ENCODE measurements at regions not wholly inside any gene's neighbourhood (a gene's known extent, or its start where the extent isn't known, plus 50 kb on each side); places are given as distances from the start of the nearest gene placed in this dataset.

DNA sequence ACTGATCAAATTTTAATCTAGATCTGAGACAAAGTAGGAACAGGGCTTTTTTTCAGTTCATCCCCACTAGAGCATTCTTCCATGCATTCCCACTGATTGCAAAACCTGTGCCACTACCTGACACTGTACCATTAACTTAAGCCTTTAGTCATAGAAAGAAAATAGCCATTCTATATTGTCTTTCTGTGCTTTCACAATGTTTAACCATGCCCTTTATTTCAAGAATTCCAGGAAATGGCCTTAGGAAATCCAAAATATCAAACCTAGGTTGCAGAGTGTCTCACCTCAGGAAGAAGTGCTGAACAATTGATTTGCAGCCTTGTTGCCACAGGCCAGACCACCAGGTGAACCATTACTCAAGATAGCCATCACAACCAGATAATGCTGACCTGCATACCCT, 56.2 kb upstream of the TGFBR2 start:
- Mint-ChIP-seq H3K27ac (no peak overlapping the region), H3K4me1 (ENCODE audit: low read depth in 2 of 2) (no peaks in the 10 kb centered on the region), H3K4me3 (no peak overlapping the region), H3K36me3 (ENCODE audit: insufficient read depth) (no peaks in the 10 kb centered on the region), H3K27me3 (no peaks in the 10 kb centered on the region), H3K9me3 (peaks cover 0 to 1% of the 10 kb centered on the region in 2 donors)
- no peak for DNase-seq
- no peak for ATAC-seq (replicated peaks)

DNA sequence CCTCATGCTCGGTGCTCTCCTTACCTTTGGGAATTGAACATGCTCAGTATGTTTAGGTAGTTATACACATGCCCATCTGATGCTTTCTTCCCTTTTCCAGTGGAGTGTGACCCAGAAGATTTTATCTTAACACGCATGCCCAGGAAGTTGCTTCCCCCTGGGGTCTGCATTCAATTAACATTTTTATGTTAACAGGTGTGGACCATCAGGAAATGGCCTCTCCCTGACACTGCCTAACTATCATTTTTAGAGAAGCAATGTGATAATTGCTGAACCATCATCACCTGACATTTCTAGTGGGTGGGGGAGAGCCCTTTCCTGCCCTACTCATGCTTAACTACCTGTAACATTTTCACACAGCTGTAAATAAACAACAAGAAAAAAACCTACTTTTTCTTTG, 55.1 kb upstream of the TGFBR2 start:
- Mint-ChIP-seq H3K27ac (no peak overlapping the region), H3K4me1 (ENCODE audit: low read depth in 2 of 2) (no peaks in the 10 kb centered on the region), H3K27me3 (no peaks in the 10 kb centered on the region), H3K36me3 (ENCODE audit: insufficient read depth) (no peaks in the 10 kb centered on the region), H3K4me3 (no peak overlapping the region), H3K9me3 (peaks cover 0 to 1% of the 10 kb centered on the region in 2 donors)
- no peak for DNase-seq
- ATAC-seq (replicated peaks) = no peak

DNA sequence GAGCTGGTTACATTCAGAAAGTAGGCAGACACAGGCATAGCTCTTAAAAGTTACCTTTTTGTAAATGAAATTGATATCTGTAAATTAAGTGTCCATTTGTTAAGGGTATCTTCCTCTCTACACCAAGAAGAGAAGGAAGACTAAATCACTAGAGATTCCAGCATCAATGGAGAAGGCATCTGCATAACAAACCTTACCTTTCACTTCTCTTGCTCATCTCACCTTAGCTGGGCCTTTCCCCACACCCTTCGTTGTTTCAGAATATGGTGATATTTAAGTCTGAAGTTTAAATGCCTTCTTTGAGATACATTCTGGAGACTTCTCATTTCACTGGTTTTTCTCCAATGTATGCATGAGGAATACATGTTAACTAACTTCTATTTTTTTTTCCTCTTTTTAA, 54.5 kb upstream of the TGFBR2 start:
- Mint-ChIP-seq H3K27ac (no peak overlapping the region), H3K36me3 (ENCODE audit: insufficient read depth) (no peaks in the 10 kb centered on the region), H3K4me3 (no peak overlapping the region), H3K27me3 (no peaks in the 10 kb centered on the region), H3K9me3 (peaks cover 0 to 1% of the 10 kb centered on the region in 2 donors), H3K4me1 (ENCODE audit: low read depth in 2 of 2) (no peaks in the 10 kb centered on the region)
- DNase-seq (no peak), ATAC-seq (replicated peaks) (no peak)

DNA sequence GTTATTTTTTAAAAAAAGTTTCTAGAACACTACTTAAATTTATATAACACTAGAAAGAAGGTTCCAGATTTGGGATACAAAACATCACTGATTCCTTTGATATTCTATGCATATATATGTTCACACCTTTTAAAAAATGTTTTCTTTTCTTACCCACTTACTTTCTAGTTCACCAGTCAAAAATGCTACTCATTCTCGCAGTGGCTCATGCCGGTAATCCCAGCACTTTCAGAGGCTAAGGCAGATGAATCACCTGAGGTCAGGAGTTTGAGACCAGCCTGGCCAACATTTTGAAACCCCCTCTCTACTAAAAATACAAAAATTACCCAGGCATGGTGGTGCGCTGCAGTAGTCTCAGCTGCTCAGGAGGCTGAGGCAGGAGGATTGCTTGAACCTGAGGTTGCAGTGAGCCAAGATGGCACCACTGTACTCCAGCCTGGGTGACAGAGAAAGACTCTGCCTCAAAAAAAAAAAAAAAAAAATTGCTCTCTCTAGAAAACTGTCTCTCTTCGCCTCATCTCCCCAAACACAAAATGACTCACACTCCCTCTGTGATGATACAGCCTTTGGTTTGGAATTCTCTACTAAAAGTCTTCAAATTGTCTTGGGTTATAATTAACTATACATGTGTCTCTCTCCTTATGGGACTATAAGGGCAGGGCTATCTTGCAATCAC, 52.6 kb upstream of the TGFBR2 start:
- H3K27ac Mint-ChIP-seq = no peak overlapping the region
- H3K36me3 Mint-ChIP-seq (ENCODE audit: insufficient read depth) = no peaks in the 10 kb centered on the region
- H3K4me3 Mint-ChIP-seq = no peak overlapping the region
- no peak for DNase-seq
- peaks cover 0 to 1% of the 10 kb centered on the region in 2 donors for H3K9me3 Mint-ChIP-seq
- H3K4me1 Mint-ChIP-seq (ENCODE audit: low read depth in 2 of 2) = no peaks in the 10 kb centered on the region
- no peak for ATAC-seq (replicated peaks)
- no peaks in the 10 kb centered on the region for H3K27me3 Mint-ChIP-seq

DNA sequence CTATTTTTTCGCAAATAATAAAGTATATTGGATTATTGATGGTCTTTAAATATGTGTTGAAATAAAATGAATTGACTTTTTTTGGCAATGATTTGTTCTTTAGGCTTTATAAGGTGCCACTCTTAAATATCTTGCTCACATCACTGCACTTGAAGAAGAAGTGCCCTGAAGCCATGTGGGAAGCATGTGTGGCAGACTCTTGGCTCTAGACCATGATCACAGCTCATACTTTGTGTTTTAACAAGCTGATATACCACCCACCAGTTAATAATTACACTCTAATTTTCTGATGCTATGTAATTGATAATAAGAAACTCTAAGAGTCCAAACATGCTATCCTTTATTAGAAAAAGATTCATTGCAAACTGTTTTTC, 52.1 kb upstream of the TGFBR2 start:
- Mint-ChIP-seq H3K4me3 (no peak overlapping the region), H3K27me3 (no peaks in the 10 kb centered on the region), H3K4me1 (ENCODE audit: low read depth in 2 of 2) (no peaks in the 10 kb centered on the region), H3K9me3 (peaks cover 0 to 1% of the 10 kb centered on the region in 2 donors), H3K27ac (no peak overlapping the region), H3K36me3 (ENCODE audit: insufficient read depth) (no peaks in the 10 kb centered on the region)
- ATAC-seq (replicated peaks) = no peak
- DNase-seq = no peak

DNA sequence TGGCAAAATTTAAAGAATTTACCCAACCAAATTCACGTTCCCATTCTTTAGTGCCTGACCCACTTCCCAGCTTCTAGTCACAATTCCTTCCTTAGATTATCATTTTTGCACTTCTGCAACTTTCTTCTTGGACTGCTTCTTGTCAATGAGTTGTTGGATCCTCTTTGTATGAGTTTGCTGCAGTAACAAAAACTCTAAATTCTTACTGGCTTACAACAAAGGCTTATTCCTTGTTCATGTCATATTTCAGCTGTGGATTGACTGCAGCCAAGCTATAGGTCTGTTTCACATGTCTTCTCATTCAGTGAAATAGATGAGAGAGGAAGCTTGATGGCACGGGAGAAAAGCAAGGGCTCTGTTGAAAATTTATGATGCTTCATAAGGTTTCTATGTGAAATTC, 50.4 kb upstream of the TGFBR2 start:
- Mint-ChIP-seq H3K4me3 (no peak overlapping the region), H3K9me3 (peaks cover 0 to 1% of the 10 kb centered on the region in 2 donors), H3K27ac (no peak overlapping the region), H3K36me3 (ENCODE audit: insufficient read depth) (no peaks in the 10 kb centered on the region), H3K4me1 (ENCODE audit: low read depth in 2 of 2) (no peaks in the 10 kb centered on the region), H3K27me3 (no peaks in the 10 kb centered on the region)
- no peak for DNase-seq
- ATAC-seq (replicated peaks) = no peak
